Upper lobe of right lung (tissue), 1 donor: ENCODE measurements at regions not wholly inside any gene's neighbourhood (a gene's known extent, or its start where the extent isn't known, plus 50 kb on each side); places are given as distances from the start of the nearest gene placed in this dataset.

ENCODE experiments used
- ATAC-seq: fragments of 200-7000 bp; cut with Tn5 transposase; one replicate; pipeline ENCODE4 v1.9.1; 2020; ENCODE audit warnings: mild to moderate bottlenecking, moderate library complexity
- DNase-seq: peaks from one replicate; pipeline ENCODE4 v3.0.0-alpha.2; 2020
- H3K27ac ChIP-seq: fragments of 200-600 bp; one replicate; pipeline ENCODE4 v1.8.0; 2022
- H3K27me3 ChIP-seq: fragments of 200-600 bp; one replicate; pipeline ENCODE4 v1.8.0; 2022; ENCODE audit warnings: mild to moderate bottlenecking
- H3K36me3 ChIP-seq: fragments of 200-600 bp; one replicate; pipeline ENCODE4 v1.8.0; 2022
- H3K4me1 ChIP-seq: fragments of 200-600 bp; one replicate; pipeline ENCODE4 v1.8.0; 2022
- H3K4me3 ChIP-seq: fragments of 200-600 bp; one replicate; pipeline ENCODE4 v1.8.0; 2022; ENCODE audit warnings: mild to moderate bottlenecking
- H3K9me3 ChIP-seq: fragments of 200-600 bp; one replicate; pipeline ENCODE4 v1.8.0; 2022
- intact Hi-C: fragments of 100-400 bp; cut with DNase I; formaldehyde crosslinking; loops from one replicate; pipeline ENCODE4 v1.11.0; 2022
- TF ChIP-seq, protein P1 (sequence below): fragments of 200-600 bp; IDR thresholded peaks from one replicate; pipeline ENCODE4 v1.8.0; 2022; ENCODE audit warnings: antibody characterized with exemption
- donor health status: DM: no; HTN: yes; CAD: no; lungs with severe emphysema.

- intact Hi-C loops, result no loop called here
- DNase-seq (no peak), ATAC-seq (no peak)
- Histone ChIP-seq H3K27ac (no peak overlapping the region), H3K36me3 (no peaks in the 10 kb centered on the region), H3K4me3 (no peak overlapping the region), H3K9me3 (no peaks in the 10 kb centered on the region), H3K27me3 (no peaks in the 10 kb centered on the region), H3K4me1 (no peaks in the 10 kb centered on the region)
- TF ChIP-seq, protein P1, sequence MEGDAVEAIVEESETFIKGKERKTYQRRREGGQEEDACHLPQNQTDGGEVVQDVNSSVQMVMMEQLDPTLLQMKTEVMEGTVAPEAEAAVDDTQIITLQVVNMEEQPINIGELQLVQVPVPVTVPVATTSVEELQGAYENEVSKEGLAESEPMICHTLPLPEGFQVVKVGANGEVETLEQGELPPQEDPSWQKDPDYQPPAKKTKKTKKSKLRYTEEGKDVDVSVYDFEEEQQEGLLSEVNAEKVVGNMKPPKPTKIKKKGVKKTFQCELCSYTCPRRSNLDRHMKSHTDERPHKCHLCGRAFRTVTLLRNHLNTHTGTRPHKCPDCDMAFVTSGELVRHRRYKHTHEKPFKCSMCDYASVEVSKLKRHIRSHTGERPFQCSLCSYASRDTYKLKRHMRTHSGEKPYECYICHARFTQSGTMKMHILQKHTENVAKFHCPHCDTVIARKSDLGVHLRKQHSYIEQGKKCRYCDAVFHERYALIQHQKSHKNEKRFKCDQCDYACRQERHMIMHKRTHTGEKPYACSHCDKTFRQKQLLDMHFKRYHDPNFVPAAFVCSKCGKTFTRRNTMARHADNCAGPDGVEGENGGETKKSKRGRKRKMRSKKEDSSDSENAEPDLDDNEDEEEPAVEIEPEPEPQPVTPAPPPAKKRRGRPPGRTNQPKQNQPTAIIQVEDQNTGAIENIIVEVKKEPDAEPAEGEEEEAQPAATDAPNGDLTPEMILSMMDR, result no peak
Observed at GRCh38 chr4:127102361-127102760, 530.4 kb upstream of the INTU start.

- ATAC-seq (peak; percentile 33), DNase-seq (no peak)
- TF ChIP-seq, protein P1, result no peak
- Histone ChIP-seq H3K27ac (no peak overlapping the region), H3K4me1 (no peaks in the 10 kb centered on the region), H3K9me3 (peaks cover 6% of the 10 kb centered on the region), H3K27me3 (no peaks in the 10 kb centered on the region), H3K4me3 (no peak overlapping the region), H3K36me3 (no peaks in the 10 kb centered on the region)
- intact Hi-C loops, result no loop called here
Observed at GRCh38 chr4:127103681-127104115, 529.1 kb upstream of the INTU start.

- DNase-seq (no peak), ATAC-seq (no peak)
- Histone ChIP-seq H3K36me3 (no peaks in the 10 kb centered on the region), H3K4me3 (no peak overlapping the region), H3K4me1 (no peaks in the 10 kb centered on the region), H3K9me3 (no peaks in the 10 kb centered on the region), H3K27ac (no peak overlapping the region), H3K27me3 (no peaks in the 10 kb centered on the region)
- intact Hi-C loops, result no loop called here
- TF ChIP-seq, protein P1, result no peak
Observed at GRCh38 chr4:127113844-127114362, 518.9 kb upstream of the INTU start.

DNA sequence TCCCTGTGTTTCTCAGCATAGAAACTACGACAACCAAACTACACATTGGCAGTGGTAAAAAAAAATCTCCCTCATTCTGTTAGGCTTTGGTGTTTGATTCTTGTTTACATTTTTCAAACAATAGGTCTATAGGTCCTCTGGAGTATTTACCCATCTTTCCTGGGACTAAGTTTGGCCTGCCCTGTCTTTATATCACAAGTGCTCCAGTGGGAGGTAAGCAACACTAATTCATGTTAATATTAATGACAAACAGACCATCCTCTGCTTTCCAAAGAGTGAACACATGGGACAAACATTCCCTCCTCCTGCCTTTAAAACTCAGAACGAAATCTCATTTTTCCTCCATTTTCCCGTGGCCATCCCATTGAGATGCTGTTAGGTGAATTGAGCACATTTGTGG lies 514.1 kb upstream of the INTU start:
- Histone ChIP-seq H3K4me3 (no peak overlapping the region), H3K27ac (no peak overlapping the region), H3K36me3 (no peaks in the 10 kb centered on the region), H3K9me3 (no peaks in the 10 kb centered on the region), H3K4me1 (no peaks in the 10 kb centered on the region), H3K27me3 (no peaks in the 10 kb centered on the region)
- TF ChIP-seq, protein P1, result no peak
- intact Hi-C loops, result no loop called here
- ATAC-seq (no peak), DNase-seq (no peak)

GRCh38 chr4:127120441-127121090 lies 512.2 kb upstream of the INTU start:
- intact Hi-C loops, result no loop called here
- Histone ChIP-seq H3K36me3 (no peaks in the 10 kb centered on the region), H3K9me3 (no peaks in the 10 kb centered on the region), H3K27me3 (no peaks in the 10 kb centered on the region), H3K4me1 (no peaks in the 10 kb centered on the region), H3K27ac (no peak overlapping the region), H3K4me3 (no peak overlapping the region)
- DNase-seq (no peak), ATAC-seq (no peak)
- TF ChIP-seq, protein P1, result no peak
